Heart left ventricle (tissue), 16 donors: ENCODE measurements at regions not wholly inside any gene's neighbourhood (a gene's known extent, or its start where the extent isn't known, plus 50 kb on each side); places are given as distances from the start of the nearest gene placed in this dataset.

Source experiments
- ATAC-seq, 4 donors: fragments of 200-7000 bp; cut with Tn5 transposase; one replicate each; pipeline ENCODE4 v1.9.1; 2020 to 2022; ENCODE audit warnings: moderate library complexity in 4 of 4, mild to moderate bottlenecking in 3 of 4, moderate number of reproducible peaks in 1 of 4
- DNase-seq, 5 donors: peaks; one replicate each; pipeline ENCODE4 v3.0.0-alpha.2; 2020
- H3K27ac ChIP-seq, 12 donors: fragments of 200-600 bp; sonication (generic) in 4 of 12; one replicate each; pipeline versions ENCODE4 v1.5.0 to v1.8.0; 2016 to 2022; ENCODE audit warnings: mild to moderate bottlenecking in 2 of 12
- H3K27me3 ChIP-seq, 9 donors: fragments of 200-600 bp; sonication (generic) in 2 of 9; one replicate each; pipeline versions ENCODE4 v1.5.1 to v1.8.0; 2016 to 2022; ENCODE audit warnings: mild to moderate bottlenecking in 3 of 9
- H3K36me3 ChIP-seq, 9 donors: fragments of 200-600 bp; sonication (generic) in 2 of 9; one replicate each; pipeline versions ENCODE4 v1.5.0 to v1.8.0; 2018 to 2022; ENCODE audit warnings: mild to moderate bottlenecking in 2 of 9
- H3K4me1 ChIP-seq, 12 donors: fragments of 200-600 bp; sonication (generic) in 4 of 12; one replicate each; pipeline versions ENCODE4 v1.5.0 to v1.8.0; 2016 to 2022; ENCODE audit warnings: mild to moderate bottlenecking in 3 of 12
- H3K4me3 ChIP-seq, 12 donors: fragments of 200-600 bp; sonication (generic) in 4 of 12; one replicate each; pipeline versions ENCODE4 v1.5.0 to v1.8.0; 2017 to 2022; ENCODE audit warnings: mild to moderate bottlenecking in 9 of 12, moderate library complexity in 4 of 12
- H3K9me3 ChIP-seq, 12 donors: fragments of 200-600 bp; sonication (generic) in 4 of 12; one replicate each; pipeline versions ENCODE4 v1.5.0 to v1.8.0; 2016 to 2022; ENCODE audit warnings: mild to moderate bottlenecking in 1 of 12
- CTCF ChIP-seq, 12 donors: fragments of 200-600 bp; sonication (generic) in 4 of 12; IDR thresholded peaks; one replicate each; pipeline versions ENCODE4 v1.5.0 to v1.8.0; 2018 to 2022; ENCODE audit warnings: antibody characterized with exemption in 12 of 12, mild to moderate bottlenecking in 5 of 12
- POLR2A ChIP-seq, 2 donors: fragments of 450-650 bp; IDR thresholded peaks; one replicate each; pipeline ENCODE4 v1.6.1; 2017; ENCODE audit warnings: antibody characterized with exemption in 2 of 2, mild to moderate bottlenecking in 2 of 2, moderate library complexity in 2 of 2
- WGBS, 4 donors: extraction: QIAGEN DNeasy Blood & Tissue Kit in 2 of 4; methylation state at CpG; one replicate each; pipeline versions ENCODE4 v1.1.5 to v1.1.7; 2013 to 2018; 5-methylcytosine and 5-hydroxymethylcytosine counted together
- intact Hi-C, 10 donors: fragments of 100-400 bp; cut with DNase I; formaldehyde crosslinking; loops; one replicate each; pipeline versions ENCODE4 v1.11.1 to v1.14.2; 2022
- donor health status: ischemic (EF 13 %, LVEDD 7.1; RV severe dilation, severe dysfunction).
- donor health status: healthy with polysubstance abuse.
- donor health status: DM: no; HTN: yes; CAD: no.
- donor health status: DM: no; HTN: no; CAD: no.
- donor health status: ischemic (EF 25% LVEDD 6.9; RV normal size, moderate dysfunction).
- donor health status: ischemic (EF 25% LVEDD 5.7; RV mildly dilated, moderate dysfunction).
- donor health status: healthy.
- donor health status: DM: yes; HTN: yes; CAD: no.
- donor health status: ischemic (EF 35%, LVEDD 5.7; RV mildly dilated, moderate dysfunction).
- donor health status: nonischemic (EF 11% LVEDD 7.7; RV severe dilation, severe dysfunction).
- donor health status: DM: yes; HTN: yes; CAD: no.
- donor health status: PGD.
- donor health status: ischemic (EF 29% LVEDD 5.4; RV normal size, mild dysfunction).
- donor health status: nonischemic (EF 23%, LVEDD 6.1; RV moderate dilation, normal function).

DNA sequence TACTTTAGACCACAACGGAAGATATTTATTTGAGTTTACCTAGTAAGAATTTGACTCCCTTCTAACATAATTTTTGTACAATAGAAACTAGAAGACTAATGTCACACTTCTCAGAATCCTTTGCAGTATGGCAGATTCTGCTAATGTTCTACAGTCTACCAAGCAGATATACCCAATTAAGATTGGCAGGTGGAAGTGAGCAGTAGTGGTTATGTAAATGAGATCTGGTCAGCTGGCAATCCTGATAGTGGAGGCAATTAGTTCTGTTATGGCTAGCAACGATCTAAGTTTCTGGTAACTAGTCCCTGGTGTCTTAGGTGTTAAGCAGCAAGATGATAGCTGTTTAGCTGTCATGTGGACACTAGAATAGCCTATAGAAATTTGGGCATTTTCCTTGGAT lies 101.0 kb downstream of the CENPW start:
- H3K36me3 ChIP-seq, result no peaks in the 10 kb centered on the region
- H3K27ac ChIP-seq, result no peak overlapping the region
- intact Hi-C loops, result no loop called here
- H3K4me3 ChIP-seq, result no peak overlapping the region
- no peaks in the 10 kb centered on the region for H3K27me3 ChIP-seq
- no peak for ATAC-seq
- H3K4me1 ChIP-seq, result no peaks in the 10 kb centered on the region
- no peak for TF ChIP-seq CTCF (IDR thresholded peaks at IDR 0.05)
- no peak for TF ChIP-seq POLR2A (IDR thresholded peaks at IDR 0.05)
- no peak for DNase-seq
- H3K9me3 ChIP-seq, result no peaks in the 10 kb centered on the region
- WGBS, 4 donors, result 74 to 88% (median 86%) methylated on average over 2 of the region's 2 CpGs

- DNase-seq, result no peak
- Histone ChIP-seq H3K27me3 (no peaks in the 10 kb centered on the region), H3K9me3 (no peaks in the 10 kb centered on the region), H3K36me3 (no peaks in the 10 kb centered on the region), H3K4me1 (no peaks in the 10 kb centered on the region), H3K4me3 (no peak overlapping the region), H3K27ac (no peak overlapping the region)
- intact Hi-C loops, result no loop called here
- TF ChIP-seq CTCF (IDR thresholded peaks at IDR 0.05), result no peak
- TF ChIP-seq POLR2A (IDR thresholded peaks at IDR 0.05), result no peak
- ATAC-seq, result no peak
These were observed 104.9 kb downstream of the CENPW start for GRCh38 chr6:126444659-126445273.

DNA sequence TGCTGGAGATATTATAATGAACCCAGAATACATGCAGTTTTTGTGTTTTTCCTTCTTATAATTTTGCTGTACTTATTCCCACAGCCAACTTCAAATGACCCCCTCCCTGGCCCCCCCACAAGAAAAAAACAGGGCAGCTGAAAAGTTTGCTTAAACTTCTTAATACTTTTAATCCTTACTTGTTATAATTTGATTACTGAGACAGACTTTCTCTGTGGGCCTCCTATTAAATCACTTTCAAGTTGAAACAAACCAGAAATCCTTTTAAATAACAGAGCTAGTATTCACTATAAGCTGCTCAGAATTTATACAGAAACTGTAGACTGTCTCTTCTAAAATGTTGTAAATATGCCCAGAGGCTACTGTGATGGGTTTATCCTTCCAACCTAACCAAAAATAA lies 106.3 kb downstream of the CENPW start:
- no peak overlapping the region for H3K4me3 ChIP-seq
- H3K9me3 ChIP-seq, result no peaks in the 10 kb centered on the region
- ATAC-seq (no peak), DNase-seq (no peak)
- H3K27ac ChIP-seq, result no peak overlapping the region
- H3K27me3 ChIP-seq, result no peaks in the 10 kb centered on the region
- H3K4me1 ChIP-seq, result no peaks in the 10 kb centered on the region
- no peak for TF ChIP-seq POLR2A (IDR thresholded peaks at IDR 0.05)
- TF ChIP-seq CTCF (IDR thresholded peaks at IDR 0.05), result no peak
- H3K36me3 ChIP-seq, result no peaks in the 10 kb centered on the region
- intact Hi-C loops, result no loop called here

DNA sequence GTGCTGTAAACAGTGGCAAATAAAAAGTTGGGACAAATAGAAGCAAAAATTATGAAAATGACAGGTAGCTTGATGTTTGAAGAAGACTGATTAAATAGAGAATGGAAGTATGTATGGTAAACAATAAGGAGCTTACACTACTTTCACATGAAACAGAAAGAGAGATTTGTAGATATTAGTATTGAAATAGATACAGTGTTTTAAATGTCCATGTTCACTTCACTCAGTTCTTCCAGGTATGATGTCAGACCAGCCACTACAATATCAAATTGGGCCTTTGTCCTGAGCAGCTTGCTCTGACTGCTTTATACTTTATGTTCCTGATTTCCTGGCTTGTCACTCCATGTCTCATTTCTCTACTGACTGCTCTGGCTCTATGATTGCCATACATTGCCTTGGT lies 107.5 kb downstream of the CENPW start:
- intact Hi-C loops, result no loop called here
- H3K9me3 ChIP-seq, result no peaks in the 10 kb centered on the region
- TF ChIP-seq CTCF (IDR thresholded peaks at IDR 0.05) (no peak), POLR2A (IDR thresholded peaks at IDR 0.05) (no peak)
- H3K27ac ChIP-seq, result no peak overlapping the region
- no peaks in the 10 kb centered on the region for H3K27me3 ChIP-seq
- no peak for DNase-seq
- H3K4me1 ChIP-seq, result no peaks in the 10 kb centered on the region
- H3K36me3 ChIP-seq, result no peaks in the 10 kb centered on the region
- no peak overlapping the region for H3K4me3 ChIP-seq
- ATAC-seq, result no peak
